Neuron (in vitro differentiated cells): ENCODE measurements at regions not wholly inside any gene's neighbourhood (a gene's known extent, or its start where the extent isn't known, plus 50 kb on each side); places are given as distances from the start of the nearest gene placed in this dataset.

Experiments
- H2AFZ ChIP-seq: one replicate; pipeline ENCODE4 v1.6.1; 2013; ENCODE audit warnings: low read depth, mild to moderate bottlenecking, inconsistent platforms, low read length, moderate library complexity
- H3K27me3 ChIP-seq: one replicate; pipeline ENCODE4 v1.6.1; 2013; ENCODE audit warnings: low read length; ENCODE audit not compliant: insufficient read depth
- H3K36me3 ChIP-seq: one replicate; pipeline ENCODE4 v1.6.1; 2013; ENCODE audit warnings: low read length; ENCODE audit not compliant: insufficient read depth
- H3K4me1 ChIP-seq: one replicate; pipeline ENCODE4 v1.6.1; 2013; ENCODE audit warnings: low read length; ENCODE audit not compliant: insufficient read depth
- H3K4me3 ChIP-seq: 2 replicates; pipeline ENCODE4 v1.5.1; 2013; ENCODE audit warnings: mild to moderate bottlenecking, low read length, moderate library complexity
- H3K9me3 ChIP-seq: one replicate; pipeline ENCODE4 v1.6.1; 2013; ENCODE audit warnings: low read length

- H3K4me1 ChIP-seq: peaks cover 7% of the 10 kb centered on the region
- peak overlapping the region; percentile 22 for H2AFZ ChIP-seq
- H3K27me3 ChIP-seq: peaks cover 4% of the 10 kb centered on the region
- no peaks in the 10 kb centered on the region for H3K9me3 ChIP-seq
- no peak overlapping the region for H3K4me3 ChIP-seq
- H3K36me3 ChIP-seq: no peaks in the 10 kb centered on the region
Observed at GRCh38 chr4:85367815-85368214, 107.1 kb upstream of the ARHGAP24 start.

- Histone ChIP-seq H3K27me3 (peaks cover 4% of the 10 kb centered on the region), H3K4me3 (no peak overlapping the region), H2AFZ (peak overlapping the region; percentile 22), H3K36me3 (no peaks in the 10 kb centered on the region), H3K9me3 (no peaks in the 10 kb centered on the region), H3K4me1 (peaks cover 7% of the 10 kb centered on the region)
Observed at GRCh38 chr4:85368240-85368639, 106.7 kb upstream of the ARHGAP24 start.

GRCh38 chr4:85368932-85369331, 106.0 kb upstream of the ARHGAP24 start:
- Histone ChIP-seq H2AFZ (no peak overlapping the region), H3K27me3 (peaks cover 4% of the 10 kb centered on the region), H3K4me1 (peaks cover 7% of the 10 kb centered on the region), H3K9me3 (no peaks in the 10 kb centered on the region), H3K36me3 (no peaks in the 10 kb centered on the region), H3K4me3 (no peak overlapping the region)

GRCh38 chr4:85369703-85370380, 105.1 kb upstream of the ARHGAP24 start:
- Histone ChIP-seq H3K36me3 (no peaks in the 10 kb centered on the region), H3K4me3 (no peak overlapping the region), H3K4me1 (peaks cover 7% of the 10 kb centered on the region), H3K27me3 (peaks cover 4% of the 10 kb centered on the region), H3K9me3 (no peaks in the 10 kb centered on the region), H2AFZ (no peak overlapping the region)

- Histone ChIP-seq H2AFZ (no peak overlapping the region), H3K9me3 (no peaks in the 10 kb centered on the region), H3K4me1 (peaks cover 7% of the 10 kb centered on the region), H3K4me3 (no peak overlapping the region), H3K36me3 (no peaks in the 10 kb centered on the region), H3K27me3 (peaks cover 2% of the 10 kb centered on the region)
Observed at GRCh38 chr4:85370400-85371032, 104.4 kb upstream of the ARHGAP24 start.

GRCh38 chr4:85372966-85373365, 102.0 kb upstream of the ARHGAP24 start:
- Histone ChIP-seq H3K9me3 (no peaks in the 10 kb centered on the region), H2AFZ (no peak overlapping the region), H3K27me3 (no peaks in the 10 kb centered on the region), H3K4me1 (peaks cover 7% of the 10 kb centered on the region), H3K4me3 (no peak overlapping the region), H3K36me3 (no peaks in the 10 kb centered on the region)

GRCh38 chr4:85376285-85376684, 98.7 kb upstream of the ARHGAP24 start:
- no peaks in the 10 kb centered on the region for H3K4me1 ChIP-seq
- H3K36me3 ChIP-seq: no peaks in the 10 kb centered on the region
- H3K27me3 ChIP-seq: no peaks in the 10 kb centered on the region
- H2AFZ ChIP-seq: no peak overlapping the region
- H3K9me3 ChIP-seq: no peaks in the 10 kb centered on the region
- no peak overlapping the region for H3K4me3 ChIP-seq

GRCh38 chr4:85381968-85382367, 93.0 kb upstream of the ARHGAP24 start:
- no peaks in the 10 kb centered on the region for H3K9me3 ChIP-seq

GRCh38 chr4:85391071-85391470, 83.9 kb upstream of the ARHGAP24 start:
- no peaks in the 10 kb centered on the region for H3K9me3 ChIP-seq
- no peaks in the 10 kb centered on the region for H3K36me3 ChIP-seq
- no peaks in the 10 kb centered on the region for H3K4me1 ChIP-seq
- no peaks in the 10 kb centered on the region for H3K27me3 ChIP-seq
- H3K4me3 ChIP-seq: no peak overlapping the region
- no peak overlapping the region for H2AFZ ChIP-seq

More at GRCh38 chr4:85381968-85382367, 93.0 kb upstream of the ARHGAP24 start:
- Histone ChIP-seq H3K4me3 (no peak overlapping the region), H3K27me3 (no peaks in the 10 kb centered on the region), H3K36me3 (no peaks in the 10 kb centered on the region), H3K4me1 (no peaks in the 10 kb centered on the region), H2AFZ (no peak overlapping the region)

- Histone ChIP-seq H3K4me3 (no peak overlapping the region), H2AFZ (no peak overlapping the region), H3K36me3 (no peaks in the 10 kb centered on the region), H3K9me3 (no peaks in the 10 kb centered on the region), H3K4me1 (no peaks in the 10 kb centered on the region), H3K27me3 (no peaks in the 10 kb centered on the region)
Observed at GRCh38 chr4:85391589-85392410, 83.2 kb upstream of the ARHGAP24 start.

GRCh38 chr4:85393201-85393600, 81.7 kb upstream of the ARHGAP24 start:
- no peaks in the 10 kb centered on the region for H3K27me3 ChIP-seq
- H3K36me3 ChIP-seq: no peaks in the 10 kb centered on the region
- H3K4me3 ChIP-seq: no peak overlapping the region
- H3K4me1 ChIP-seq: no peaks in the 10 kb centered on the region
- H3K9me3 ChIP-seq: no peaks in the 10 kb centered on the region
- H2AFZ ChIP-seq: no peak overlapping the region

GRCh38 chr4:85398276-85398675, 76.7 kb upstream of the ARHGAP24 start:
- H3K4me1 ChIP-seq: no peaks in the 10 kb centered on the region
- H3K27me3 ChIP-seq: no peaks in the 10 kb centered on the region
- H3K9me3 ChIP-seq: no peaks in the 10 kb centered on the region
- H3K36me3 ChIP-seq: no peaks in the 10 kb centered on the region
- no peak overlapping the region for H2AFZ ChIP-seq
- H3K4me3 ChIP-seq: no peak overlapping the region

- Histone ChIP-seq H3K36me3 (no peaks in the 10 kb centered on the region), H3K27me3 (no peaks in the 10 kb centered on the region), H3K9me3 (no peaks in the 10 kb centered on the region), H3K4me1 (no peaks in the 10 kb centered on the region), H2AFZ (no peak overlapping the region), H3K4me3 (no peak overlapping the region)
Observed at GRCh38 chr4:85399270-85399669, 75.7 kb upstream of the ARHGAP24 start.
